Stimulated activated CD4-positive, alpha-beta T cell treated with anti-CD3 and anti-CD28 coated beads, Interleukin-1b, Interleukin-23, amount 100 ng/mL, for 24 hours (primary cell): ENCODE measurements at regions not wholly inside any gene's neighbourhood (a gene's known extent, or its start where the extent isn't known, plus 50 kb on each side); places are given as distances from the start of the nearest gene placed in this dataset.
"Not testable (repeated sequence)": the region's sequence is repeated elsewhere in the genome, so short reads cannot be mapped to it uniquely, and the experiment has no call there.

Experiments used
- DNase-seq, 4 experiments: peaks; one replicate each; pipeline ENCODE4 v3.0.0-alpha.2; 2020; ENCODE audit warnings: low read depth in 4 of 4, low spot score in 1 of 4

DNA sequence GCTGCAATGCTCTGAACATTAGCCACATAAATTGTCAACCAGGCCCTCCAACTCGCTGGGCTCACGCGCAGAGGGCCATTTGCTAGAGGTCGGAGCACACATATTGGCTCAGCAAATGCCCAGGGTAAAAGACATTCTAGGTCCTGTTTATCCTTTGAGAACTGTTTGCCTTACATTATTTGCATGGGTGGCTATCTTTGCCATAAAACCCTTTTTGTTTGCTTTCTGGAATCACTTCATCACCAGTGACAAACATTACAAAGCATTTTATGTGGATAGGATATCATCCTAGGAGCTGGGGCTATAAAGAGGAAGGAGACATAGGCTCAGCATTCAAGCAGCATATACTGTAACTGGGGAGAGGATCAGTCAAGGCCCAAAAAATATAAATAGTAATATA is 149.2 kb upstream of the RAI2 start:
- no peak for DNase-seq

DNA sequence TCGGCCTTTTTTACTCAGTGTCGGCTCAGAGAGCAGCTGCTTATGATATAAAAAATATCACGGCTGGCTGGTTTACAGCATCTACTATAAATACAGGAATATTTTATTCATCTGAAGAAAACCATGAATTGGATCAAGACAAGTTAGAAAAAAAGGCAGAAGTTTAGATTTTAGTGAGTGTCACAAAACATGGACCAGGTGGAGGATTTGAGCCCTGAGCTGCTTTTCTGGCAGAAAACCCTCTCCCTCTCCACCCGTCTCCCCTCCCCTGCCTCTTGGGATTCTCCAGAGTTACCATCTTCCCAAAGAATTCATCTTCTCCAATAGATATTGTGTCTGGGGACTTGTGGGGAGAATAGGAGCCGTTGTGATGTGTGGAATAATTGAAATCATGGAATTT is 142.8 kb upstream of the RAI2 start:
- DNase-seq = no peak

DNA sequence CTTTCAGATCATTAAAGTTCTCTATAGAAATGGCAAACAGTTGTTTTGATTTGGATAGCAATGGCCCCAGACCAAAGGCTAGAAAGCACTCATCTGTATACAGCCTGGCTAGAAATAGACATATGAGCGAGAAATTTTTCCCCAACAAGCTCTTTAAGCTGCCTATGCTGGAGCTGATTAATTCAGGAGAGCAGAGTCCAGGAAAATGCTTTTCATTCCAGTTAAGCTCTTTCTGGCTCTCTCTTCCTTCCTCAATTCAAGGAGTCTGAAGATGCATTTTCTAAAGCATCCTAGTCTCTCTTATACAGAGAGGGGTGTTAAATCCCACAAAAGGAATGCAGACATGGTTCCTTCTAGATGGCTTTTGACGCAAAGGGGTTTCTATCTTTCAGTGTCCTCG is 141.7 kb upstream of the RAI2 start:
- no peak for DNase-seq

DNA sequence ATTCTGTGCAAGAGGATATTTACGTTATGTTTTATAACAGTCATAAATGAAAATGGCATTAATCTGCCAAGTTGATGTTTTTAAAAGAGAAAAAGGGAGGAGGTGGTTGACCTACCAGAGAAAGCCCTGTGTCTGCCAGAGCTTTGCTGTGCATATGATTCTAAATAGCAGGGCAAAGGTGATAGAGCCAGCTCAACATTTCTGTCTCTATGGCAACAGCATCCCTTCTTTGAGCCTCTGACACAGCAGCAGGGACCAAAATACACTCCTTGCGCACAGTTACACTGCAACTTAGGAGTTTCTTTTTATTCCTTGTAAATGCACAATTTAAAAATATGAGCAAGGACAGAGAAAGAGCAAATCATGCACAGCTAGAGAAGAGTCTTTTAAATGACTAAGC is 133.3 kb upstream of the RAI2 start:
- no peak for DNase-seq

DNA sequence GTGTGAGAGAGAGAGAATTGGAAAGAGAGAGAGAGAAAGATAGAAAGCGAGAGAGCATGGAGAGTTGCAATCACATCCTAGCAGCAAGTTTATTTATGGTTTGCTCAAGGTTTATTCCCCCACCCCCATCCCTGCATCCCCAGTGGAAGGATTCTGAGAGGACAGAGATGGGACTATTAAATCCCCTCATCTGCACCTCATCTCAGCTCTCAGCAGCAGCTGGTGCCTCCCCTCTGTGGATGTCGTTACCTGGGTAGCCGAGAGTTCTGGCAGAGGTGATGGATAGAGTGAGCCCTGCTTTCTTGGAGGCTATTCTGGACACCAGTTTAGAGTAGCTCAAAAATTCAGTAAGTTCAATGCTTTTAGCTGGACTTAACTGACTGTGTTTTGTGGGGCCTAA is 132.0 kb upstream of the RAI2 start:
- DNase-seq = no peak

DNA sequence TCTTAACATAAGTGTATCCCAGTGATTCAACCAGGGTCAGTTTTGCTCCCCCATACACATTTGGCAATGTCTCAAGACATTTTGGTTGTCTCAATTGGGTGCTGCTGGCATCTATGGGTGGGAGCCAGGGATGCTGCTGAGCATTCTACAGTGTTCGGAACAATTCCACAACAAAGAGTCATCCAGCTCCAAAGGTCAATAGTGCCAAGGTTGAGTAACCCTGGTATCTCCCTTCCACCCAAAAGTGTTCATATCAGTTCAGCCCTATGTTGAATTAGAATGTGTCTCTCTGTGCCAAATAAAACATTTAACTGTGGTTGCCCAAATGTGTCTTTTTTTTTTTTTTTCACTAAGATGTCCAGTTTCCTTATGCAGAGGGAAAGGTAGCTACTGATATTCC is 129.4 kb upstream of the RAI2 start:
- DNase-seq = no peak

DNA sequence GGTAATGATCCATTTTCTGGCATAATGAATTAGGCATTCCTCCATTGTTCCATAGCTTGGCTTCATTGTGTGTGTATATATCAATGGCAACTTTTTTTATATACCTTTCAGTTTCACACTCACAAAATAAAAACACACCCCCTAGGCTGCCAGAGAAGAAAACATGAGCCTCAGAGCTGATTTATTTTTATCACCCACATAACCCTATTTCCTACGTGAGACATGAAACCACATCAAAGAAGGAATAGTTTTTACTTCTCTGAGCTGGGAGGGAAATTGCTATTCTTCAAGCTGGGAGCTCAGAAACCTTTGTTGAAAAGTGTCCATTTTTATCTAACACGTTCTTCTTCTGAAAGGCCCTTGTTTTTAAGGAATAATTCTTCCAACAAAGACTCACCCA is 126.7 kb upstream of the RAI2 start:
- DNase-seq = no peak

DNA sequence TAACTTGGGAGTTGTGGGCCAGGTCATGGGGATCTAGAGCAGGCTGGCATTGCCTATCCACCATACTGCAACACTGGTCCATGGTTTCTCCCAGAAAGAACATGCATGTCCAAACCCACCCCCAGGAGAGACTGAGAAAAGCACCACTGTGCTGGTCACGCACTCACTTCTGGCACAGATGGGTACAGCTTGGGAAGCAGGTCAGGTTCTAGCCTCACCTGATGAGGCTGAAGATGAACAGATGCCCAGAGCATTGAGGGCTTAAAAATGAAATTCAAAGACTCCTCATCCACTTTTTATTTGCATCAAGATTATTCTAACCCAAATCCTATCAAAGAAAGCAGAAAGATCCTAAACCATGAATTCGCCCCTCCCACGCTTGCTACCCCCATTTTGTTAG is 125.9 kb upstream of the RAI2 start:
- DNase-seq = no peak

DNA sequence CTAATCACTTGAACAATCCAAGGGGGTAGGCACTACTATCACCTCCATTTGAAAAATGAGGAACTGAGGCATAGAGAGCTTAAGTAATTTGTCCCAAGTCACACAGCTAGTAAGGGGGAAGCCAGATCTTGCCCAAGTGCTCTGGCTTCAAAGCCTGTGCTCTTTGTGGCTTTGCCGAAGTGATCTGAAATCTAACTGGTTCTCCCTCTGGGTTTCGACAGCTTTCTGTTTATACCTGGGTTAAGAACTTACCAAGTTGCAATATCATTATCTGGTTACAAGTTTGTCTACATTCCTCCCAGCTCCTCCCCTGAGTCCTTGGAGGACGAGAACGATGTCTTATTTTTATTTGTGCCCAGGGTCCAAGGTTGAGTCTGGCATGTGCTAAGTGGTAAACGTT is 125.3 kb upstream of the RAI2 start:
- no peak for DNase-seq

DNA sequence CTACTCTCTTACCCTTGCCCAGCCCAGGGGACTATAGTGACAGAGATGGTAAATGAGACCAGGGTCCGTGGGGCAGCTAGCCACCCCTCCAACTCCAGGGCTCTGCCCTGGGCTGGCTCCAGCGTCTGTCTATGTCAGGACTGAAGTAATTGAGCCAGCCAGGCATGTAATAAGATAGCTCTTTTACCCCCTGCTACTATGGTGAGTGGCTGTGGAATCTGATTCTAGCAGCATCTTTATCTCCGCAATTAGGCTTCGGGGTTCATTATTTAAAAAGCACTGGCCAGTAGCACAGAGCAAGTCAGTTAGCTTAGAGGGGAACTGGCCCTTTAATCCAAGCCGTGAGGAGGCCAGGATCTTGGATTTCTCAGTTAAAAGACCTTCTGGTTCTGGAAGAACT is 123.3 kb upstream of the RAI2 start:
- no peak for DNase-seq

DNA sequence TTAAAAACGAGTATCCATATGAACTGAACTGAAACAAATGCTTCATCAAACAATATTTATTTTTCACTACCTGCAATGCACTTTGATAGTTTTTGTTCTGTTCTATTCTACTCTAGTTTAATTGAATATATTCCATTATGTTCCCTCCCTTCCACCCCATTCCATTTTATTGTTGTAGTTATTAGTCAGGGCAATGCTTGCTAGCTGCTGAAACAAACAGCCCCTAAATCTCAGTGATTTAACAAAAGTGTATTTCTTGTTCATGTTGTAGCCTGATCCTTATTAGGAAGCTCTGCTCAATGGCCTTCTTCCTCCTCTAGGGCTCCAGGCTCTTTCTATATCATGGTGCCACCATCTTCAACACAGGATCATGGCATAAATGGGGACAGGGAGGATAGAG is 122.3 kb upstream of the RAI2 start:
- DNase-seq = no peak

DNA sequence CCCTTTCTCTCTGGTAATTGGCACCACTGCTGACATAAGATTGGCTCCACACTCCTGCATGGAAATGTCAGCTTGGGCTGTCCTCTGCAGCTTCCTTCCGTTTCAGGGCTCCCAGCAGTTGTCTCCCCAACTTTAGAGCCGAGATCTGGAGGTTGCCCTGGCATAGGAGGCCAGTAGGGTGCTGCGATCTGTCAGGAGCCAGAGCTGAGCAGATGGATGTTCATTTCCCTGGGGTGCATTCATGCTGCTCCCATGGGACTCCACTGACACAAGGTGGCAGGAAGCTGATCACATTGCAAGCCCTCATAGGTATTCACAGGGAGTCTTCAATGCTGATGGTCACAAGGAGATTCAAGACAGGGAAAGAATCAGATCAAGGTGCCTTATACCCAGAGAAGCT is 116.6 kb upstream of the RAI2 start:
- no peak for DNase-seq

DNA sequence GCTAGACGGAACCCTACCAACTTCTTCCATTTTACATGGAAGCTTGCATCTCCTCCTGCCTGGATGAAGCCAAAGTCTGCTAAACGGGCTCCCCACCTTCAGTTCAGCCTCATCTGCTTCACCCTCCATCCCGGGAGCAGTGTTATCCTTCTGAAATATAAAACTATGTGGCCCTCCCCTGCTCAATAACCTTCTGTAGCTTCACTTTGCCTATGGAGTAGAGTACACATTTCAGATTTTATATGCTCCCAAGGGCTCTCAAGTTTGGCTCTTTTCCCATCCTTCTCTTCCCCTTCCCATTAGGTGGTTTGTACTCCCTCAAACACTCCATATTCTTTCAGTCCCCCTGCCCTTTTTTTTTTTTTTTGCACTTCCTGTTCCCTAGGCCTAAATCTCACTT is 115.9 kb upstream of the RAI2 start:
- no peak for DNase-seq

DNA sequence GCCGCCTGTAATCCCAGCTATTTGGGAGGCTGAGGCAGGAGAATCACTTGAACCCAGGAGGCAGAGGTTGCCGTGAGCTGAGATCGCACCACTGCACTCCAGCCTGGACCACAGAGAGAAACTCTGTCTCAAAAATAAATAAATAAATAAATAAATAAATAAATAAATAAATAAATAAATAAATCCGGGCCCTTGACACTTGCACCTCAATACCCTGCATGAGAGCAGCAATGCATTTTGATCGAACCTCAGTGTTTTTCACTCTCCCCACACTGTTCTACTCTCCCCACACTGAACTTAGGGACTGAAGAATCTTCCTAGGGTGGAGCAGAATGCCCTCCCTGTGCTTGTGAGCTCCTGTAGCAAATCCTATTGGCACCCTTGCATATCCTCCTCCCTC is 114.3 kb upstream of the RAI2 start:
- DNase-seq = not testable (repeated sequence)

DNA sequence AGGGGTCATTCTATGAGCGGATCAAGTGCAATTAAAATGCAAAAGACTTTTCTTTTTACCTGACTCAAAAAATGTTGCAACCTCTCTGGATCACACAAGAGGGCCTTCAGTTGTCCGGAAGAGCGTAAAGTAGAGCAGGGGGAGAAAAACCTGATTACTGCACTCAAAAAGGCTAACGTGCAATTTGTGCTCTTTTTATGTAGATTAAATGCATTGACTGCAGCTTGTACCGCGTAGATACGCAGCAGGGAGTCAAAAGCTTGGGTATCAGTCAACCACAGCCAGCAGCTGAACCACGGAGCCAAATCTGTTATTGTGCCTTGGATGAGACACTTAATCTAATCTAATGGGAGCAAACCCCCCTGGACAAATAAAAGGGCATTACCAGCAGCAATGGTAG is 107.3 kb upstream of the RAI2 start:
- DNase-seq = no peak

DNA sequence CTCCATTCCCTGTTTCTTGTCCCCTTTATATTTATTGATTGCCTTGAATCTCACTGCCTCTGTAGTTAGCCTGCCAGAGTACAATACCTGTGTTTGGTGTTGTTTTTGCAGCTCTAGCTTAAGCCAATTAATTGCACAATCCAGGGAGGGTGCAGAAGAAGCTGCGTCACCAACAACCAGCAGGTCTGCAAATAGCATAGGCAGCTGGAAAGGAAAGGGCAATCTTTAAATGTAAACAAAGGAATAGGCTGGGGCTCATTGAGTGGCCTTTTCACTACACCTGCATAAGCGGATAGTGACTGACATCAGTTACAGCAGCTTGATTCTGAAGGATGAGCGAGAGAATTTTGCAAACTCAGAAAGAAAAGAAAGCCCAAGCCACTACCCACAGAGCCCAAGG is 106.8 kb upstream of the RAI2 start:
- no peak for DNase-seq

DNA sequence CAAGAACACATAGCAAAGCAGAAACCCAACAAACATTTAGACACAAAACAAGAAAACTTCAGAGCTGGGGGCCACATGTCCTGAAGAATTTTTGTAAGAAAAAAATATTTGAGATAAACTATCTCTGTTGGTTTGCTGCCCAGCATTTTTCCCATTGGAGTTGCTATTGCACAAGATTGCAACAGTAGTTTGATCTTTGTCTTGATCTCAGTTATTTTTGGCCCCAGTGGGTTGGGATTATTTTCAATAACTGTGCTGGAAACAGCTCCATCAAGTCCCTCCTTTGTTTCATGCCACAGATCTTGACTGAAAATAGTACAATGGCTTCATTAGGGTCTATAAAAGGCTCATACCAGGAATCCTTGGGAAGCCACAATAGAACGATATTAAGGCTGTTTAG is 103.8 kb upstream of the RAI2 start:
- no peak for DNase-seq

DNA sequence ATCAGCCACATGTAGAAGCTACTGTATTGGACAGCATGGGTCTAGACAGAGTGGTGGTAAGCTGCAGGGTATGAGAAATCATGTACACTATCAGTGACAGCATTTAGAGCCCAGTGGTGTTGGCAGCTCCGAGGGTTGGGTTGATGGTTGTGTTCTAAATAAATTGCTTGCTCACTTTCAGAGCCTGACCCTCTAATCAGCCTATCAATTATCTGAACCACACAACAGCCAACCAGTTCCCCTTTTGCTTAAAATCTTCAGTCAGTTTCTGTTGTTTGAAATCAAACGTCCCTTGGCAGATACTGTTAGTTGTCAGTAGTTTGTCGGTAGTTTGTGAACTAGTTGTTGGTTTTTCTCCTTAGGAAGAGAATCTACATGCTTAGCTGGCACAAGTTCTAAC is 99.8 kb upstream of the RAI2 start:
- no peak for DNase-seq

DNA sequence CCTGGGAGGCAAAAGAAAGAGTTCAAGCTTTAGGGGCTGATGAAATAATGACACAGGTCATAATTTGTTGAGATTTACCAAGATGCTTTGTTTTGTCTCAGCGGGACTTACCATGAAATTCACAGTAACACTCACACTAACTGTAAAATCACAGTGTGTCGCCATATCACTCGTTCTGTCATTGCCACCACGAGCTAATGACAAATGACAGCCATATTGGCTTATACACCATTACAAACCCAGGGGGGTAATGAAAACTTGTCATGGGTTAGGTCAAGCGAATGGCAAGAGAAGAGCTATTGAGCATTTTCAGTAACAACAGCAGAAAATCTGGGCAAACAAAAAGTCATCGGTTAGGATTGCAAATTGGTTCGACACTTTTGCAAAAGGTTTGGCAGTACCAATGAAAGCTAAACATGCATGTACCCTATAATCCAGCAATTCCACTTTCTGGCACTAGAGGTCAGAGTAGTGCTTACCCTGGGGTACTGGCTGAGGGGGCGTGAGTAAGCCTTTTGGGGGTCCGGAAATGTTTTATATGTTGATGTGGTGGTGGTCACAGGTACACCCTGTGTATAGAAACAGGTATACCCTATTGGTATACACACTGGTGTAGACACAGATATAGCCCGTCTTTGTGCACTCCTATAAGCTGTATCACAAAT is 83.9 kb upstream of the RAI2 start:
- peak in 1 of 4 experiments; percentile 1 for DNase-seq

DNA sequence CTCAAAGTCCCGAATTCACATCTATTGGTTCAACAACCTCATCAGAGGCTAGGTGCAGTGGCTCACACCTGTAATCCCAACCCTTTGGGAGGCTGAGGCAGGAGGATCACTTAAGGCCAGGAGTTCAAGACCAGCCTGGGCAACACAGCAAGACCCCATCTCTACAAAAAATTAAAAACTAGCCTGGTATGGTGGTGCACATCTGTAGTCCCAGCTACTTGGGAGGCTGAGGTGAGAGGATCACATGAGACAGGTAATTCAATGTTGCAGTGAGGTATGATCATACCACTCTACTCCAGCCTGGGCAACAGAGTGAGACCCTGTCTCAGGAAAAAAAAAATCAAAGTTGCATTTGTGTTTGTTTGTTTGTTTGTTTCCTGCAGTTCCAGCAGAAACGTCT is 80.1 kb upstream of the RAI2 start:
- not testable (repeated sequence) for DNase-seq

DNA sequence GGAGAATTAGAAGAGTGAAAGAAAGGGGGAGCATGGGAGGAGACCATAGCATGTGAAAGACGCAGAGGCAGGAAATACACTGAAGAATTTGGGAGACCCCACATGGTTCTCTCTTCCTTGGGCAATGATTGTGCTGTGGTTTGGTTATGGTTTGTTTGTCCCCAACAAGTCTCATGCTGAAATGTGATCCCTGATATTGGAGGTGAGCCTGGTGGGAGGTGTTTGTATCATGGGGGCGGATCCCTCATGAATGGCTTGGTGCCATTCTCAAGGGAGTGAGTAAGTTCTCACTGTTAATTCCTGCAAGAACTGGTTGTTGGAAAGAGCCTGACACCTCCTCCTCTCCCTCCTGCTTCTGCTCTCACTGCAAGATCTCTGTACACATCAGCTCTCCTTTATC is 78.6 kb upstream of the RAI2 start:
- DNase-seq = no peak

DNA sequence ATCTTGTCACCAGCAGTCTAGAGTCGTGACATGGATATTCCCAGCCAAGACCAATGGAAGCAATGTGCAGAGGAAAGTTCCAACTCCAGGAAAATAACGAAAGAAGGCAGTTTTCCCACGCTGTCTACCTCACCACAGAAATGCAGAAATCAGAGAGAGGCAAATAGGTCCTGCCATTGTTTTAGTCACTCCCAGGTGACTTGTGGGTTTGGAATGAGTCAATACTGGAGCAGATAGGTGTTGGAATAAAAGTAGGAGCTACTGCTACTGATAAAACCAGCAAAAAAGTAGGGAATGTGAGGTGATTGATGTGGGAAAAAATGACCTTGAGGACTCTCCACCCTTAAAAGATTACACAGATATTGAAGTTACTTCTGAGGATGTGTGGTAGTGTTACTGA is 72.8 kb upstream of the RAI2 start:
- no peak for DNase-seq

DNA sequence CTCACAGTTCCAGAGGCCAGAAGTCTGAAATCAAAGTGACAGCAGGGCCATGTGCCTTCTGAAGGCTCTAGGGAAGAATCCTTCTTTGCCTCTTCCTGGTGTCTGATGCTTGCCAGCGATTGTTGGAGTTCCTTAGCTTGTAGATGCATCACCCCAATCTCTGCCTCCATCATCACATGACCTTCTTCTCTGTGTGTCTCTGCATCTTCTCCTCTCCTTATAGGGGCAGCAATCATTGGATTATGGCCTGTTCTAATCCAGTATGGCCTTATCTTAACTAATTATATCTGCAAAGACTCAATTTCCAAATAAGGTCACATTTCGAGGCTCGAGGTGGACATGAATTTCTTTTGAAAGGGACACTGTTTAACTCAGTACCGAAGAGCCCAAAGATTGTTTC is 71.7 kb upstream of the RAI2 start:
- no peak for DNase-seq

DNA sequence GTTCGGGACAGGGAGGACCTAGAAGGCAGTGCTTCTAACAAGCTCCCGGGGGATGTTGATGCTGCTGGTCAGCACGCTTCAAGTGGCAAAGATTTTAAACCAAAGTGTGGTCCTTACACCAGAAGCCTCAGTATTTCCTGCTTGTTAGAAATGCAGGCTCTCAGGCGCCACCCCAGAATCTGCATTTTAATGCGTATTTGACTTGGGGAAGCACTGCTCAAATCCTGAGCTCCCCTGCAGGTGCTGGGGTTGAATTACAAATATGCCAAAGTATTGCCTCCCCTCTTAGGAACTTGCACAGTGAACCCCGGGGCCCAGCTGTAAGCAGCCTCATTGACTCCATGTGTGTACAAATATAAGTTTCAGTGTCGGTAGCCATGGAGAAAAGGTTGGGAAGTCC is 70.8 kb upstream of the RAI2 start:
- DNase-seq = no peak
